ENCODE measurements at regions not wholly inside any gene's neighbourhood (a gene's known extent, or its start where the extent isn't known, plus 50 kb on each side); places are given as distances from the start of the nearest gene placed in this dataset.

- Mint-ChIP-seq H3K36me3 (ENCODE audit: insufficient read depth) (peaks cover 1% of the 10 kb centered on the region), H3K27ac (no peak overlapping the region), H3K27me3 (no peaks in the 10 kb centered on the region), H3K4me3 (ENCODE audit: low read depth) (no peak overlapping the region), H3K4me1 (ENCODE audit: low read depth) (no peaks in the 10 kb centered on the region), H3K9me3 (ENCODE audit: low read depth) (peaks cover 23% of the 10 kb centered on the region)
- no peak for DNase-seq (ENCODE audit: low spot score, unreplicated experiment)
- no peak for TF ChIP-seq CTCF (IDR thresholded peaks at IDR 0.05; ENCODE audit: unreplicated experiment)
Measured at GRCh38 chr5:54927097-54927746, 58.2 kb downstream of the ESM1 start.

- Mint-ChIP-seq H3K27me3 (no peaks in the 10 kb centered on the region), H3K4me1 (ENCODE audit: low read depth) (no peaks in the 10 kb centered on the region), H3K4me3 (ENCODE audit: low read depth) (no peak overlapping the region), H3K9me3 (ENCODE audit: low read depth) (peaks cover 23% of the 10 kb centered on the region), H3K36me3 (ENCODE audit: insufficient read depth) (peaks cover 1% of the 10 kb centered on the region), H3K27ac (no peak overlapping the region)
- no peak for TF ChIP-seq CTCF (IDR thresholded peaks at IDR 0.05; ENCODE audit: unreplicated experiment)
- DNase-seq (ENCODE audit: low spot score, unreplicated experiment): no peak
Measured at GRCh38 chr5:54924487-54924886, 60.9 kb downstream of the ESM1 start.

- TF ChIP-seq CTCF (IDR thresholded peaks at IDR 0.05; ENCODE audit: unreplicated experiment): no peak
- Mint-ChIP-seq H3K27ac (no peak overlapping the region), H3K9me3 (ENCODE audit: low read depth) (no peaks in the 10 kb centered on the region), H3K4me3 (ENCODE audit: low read depth) (no peak overlapping the region), H3K36me3 (ENCODE audit: insufficient read depth) (no peaks in the 10 kb centered on the region), H3K4me1 (ENCODE audit: low read depth) (no peaks in the 10 kb centered on the region), H3K27me3 (no peaks in the 10 kb centered on the region)
- DNase-seq (ENCODE audit: low spot score, unreplicated experiment): no peak
Measured at GRCh38 chr5:54917323-54917722, 68.1 kb downstream of the ESM1 start.

- Mint-ChIP-seq H3K27ac (no peak overlapping the region), H3K4me3 (ENCODE audit: low read depth) (no peak overlapping the region), H3K4me1 (ENCODE audit: low read depth) (no peaks in the 10 kb centered on the region), H3K27me3 (no peaks in the 10 kb centered on the region), H3K9me3 (ENCODE audit: low read depth) (no peaks in the 10 kb centered on the region), H3K36me3 (ENCODE audit: insufficient read depth) (no peaks in the 10 kb centered on the region)
- no peak for DNase-seq (ENCODE audit: low spot score, unreplicated experiment)
- TF ChIP-seq CTCF (IDR thresholded peaks at IDR 0.05; ENCODE audit: unreplicated experiment): no peak
Measured at GRCh38 chr5:54915466-54916027, 69.8 kb downstream of the ESM1 start.

GRCh38 chr5:54912021-54912420, 73.4 kb downstream of the ESM1 start:
- H3K27me3 Mint-ChIP-seq: no peaks in the 10 kb centered on the region
- peaks cover under 1% of the 10 kb centered on the region for H3K4me1 Mint-ChIP-seq (ENCODE audit: low read depth)
- no peak overlapping the region for H3K4me3 Mint-ChIP-seq (ENCODE audit: low read depth)
- DNase-seq (ENCODE audit: low spot score, unreplicated experiment): no peak
- H3K9me3 Mint-ChIP-seq (ENCODE audit: low read depth): no peaks in the 10 kb centered on the region
- no peaks in the 10 kb centered on the region for H3K36me3 Mint-ChIP-seq (ENCODE audit: insufficient read depth)
- TF ChIP-seq CTCF (IDR thresholded peaks at IDR 0.05; ENCODE audit: unreplicated experiment): no peak
- no peak overlapping the region for H3K27ac Mint-ChIP-seq
